Tibial nerve (tissue), 4 donors: ENCODE measurements at regions not wholly inside any gene's neighbourhood (a gene's known extent, or its start where the extent isn't known, plus 50 kb on each side); places are given as distances from the start of the nearest gene placed in this dataset.

Source experiments
- EP300 ChIP-seq, 2 donors: sonication (generic); formaldehyde crosslinking; IDR thresholded peaks; one replicate each; pipeline ENCODE4 v1.6.1; 2017; ENCODE audit warnings: antibody characterized with exemption in 2 of 2, mild to moderate bottlenecking in 1 of 2
- POLR2A ChIP-seq, 2 donors: fragments of 450-650 bp; IDR thresholded peaks; one replicate each; pipeline ENCODE4 v1.6.1; 2017; ENCODE audit warnings: antibody characterized with exemption in 2 of 2, mild to moderate bottlenecking in 2 of 2, moderate library complexity in 2 of 2
- TF ChIP-seq, protein P1 (sequence below), 5 experiments: fragments of 200-600 bp in 3 of 5; fragments of 450-650 bp in 2 of 5; sonication (generic) in 3 of 5; IDR thresholded peaks; one replicate each; pipeline ENCODE4 v1.5.1; 2016 to 2019; ENCODE audit warnings: antibody characterized with exemption in 5 of 5, mild to moderate bottlenecking in 3 of 5, moderate library complexity in 2 of 5

DNA sequence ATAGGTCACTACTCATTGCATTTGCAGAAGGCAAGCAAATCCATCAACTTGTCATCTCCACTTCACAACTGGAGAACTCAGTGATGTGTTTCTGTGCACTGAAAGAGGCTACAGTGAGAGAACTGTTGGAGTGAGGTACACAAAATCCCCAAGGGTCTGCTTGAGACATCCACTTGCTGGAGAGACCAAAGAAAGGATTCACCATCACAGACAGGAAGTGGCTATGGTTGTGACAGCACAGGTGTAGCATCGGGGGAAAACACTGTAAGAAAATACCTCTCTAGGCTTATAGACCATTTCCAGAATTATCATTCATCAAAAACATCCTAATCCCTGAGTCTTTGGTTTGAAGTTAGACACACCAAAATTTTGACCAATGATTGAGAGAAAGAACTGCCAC lies 201.3 kb upstream of the OR4E1 start:
- TF ChIP-seq, protein P1, sequence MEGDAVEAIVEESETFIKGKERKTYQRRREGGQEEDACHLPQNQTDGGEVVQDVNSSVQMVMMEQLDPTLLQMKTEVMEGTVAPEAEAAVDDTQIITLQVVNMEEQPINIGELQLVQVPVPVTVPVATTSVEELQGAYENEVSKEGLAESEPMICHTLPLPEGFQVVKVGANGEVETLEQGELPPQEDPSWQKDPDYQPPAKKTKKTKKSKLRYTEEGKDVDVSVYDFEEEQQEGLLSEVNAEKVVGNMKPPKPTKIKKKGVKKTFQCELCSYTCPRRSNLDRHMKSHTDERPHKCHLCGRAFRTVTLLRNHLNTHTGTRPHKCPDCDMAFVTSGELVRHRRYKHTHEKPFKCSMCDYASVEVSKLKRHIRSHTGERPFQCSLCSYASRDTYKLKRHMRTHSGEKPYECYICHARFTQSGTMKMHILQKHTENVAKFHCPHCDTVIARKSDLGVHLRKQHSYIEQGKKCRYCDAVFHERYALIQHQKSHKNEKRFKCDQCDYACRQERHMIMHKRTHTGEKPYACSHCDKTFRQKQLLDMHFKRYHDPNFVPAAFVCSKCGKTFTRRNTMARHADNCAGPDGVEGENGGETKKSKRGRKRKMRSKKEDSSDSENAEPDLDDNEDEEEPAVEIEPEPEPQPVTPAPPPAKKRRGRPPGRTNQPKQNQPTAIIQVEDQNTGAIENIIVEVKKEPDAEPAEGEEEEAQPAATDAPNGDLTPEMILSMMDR (IDR thresholded peaks at IDR 0.05) = no peak
- no peak for TF ChIP-seq POLR2A (IDR thresholded peaks at IDR 0.05)
- no peak for TF ChIP-seq EP300 (IDR thresholded peaks at IDR 0.05)
